Liver (tissue), 3 donors: ENCODE measurements at regions not wholly inside any gene's neighbourhood (a gene's known extent, or its start where the extent isn't known, plus 50 kb on each side); places are given as distances from the start of the nearest gene placed in this dataset.

Source experiments
- CTCF ChIP-seq: fragments of 150-350 bp; IDR thresholded peaks from 2 replicates; pipeline ENCODE4 v1.5.1; 2017; ENCODE audit warnings: improper control_type of control experiment, low read depth, low read length; ENCODE audit not compliant: missing input control
- EGR1 ChIP-seq, 2 donors: IDR thresholded peaks; 2 replicates each; pipeline ENCODE4 v1.6.1; 2016 to 2018; ENCODE audit warnings: antibody characterized with exemption in 2 of 2, low read depth in 2 of 2
- GABPA ChIP-seq, 2 donors: IDR thresholded peaks in 1 of 2; conservative IDR thresholded peaks in 1 of 2; 2 replicates each; pipeline ENCODE4 v1.6.1; 2016; ENCODE audit warnings: antibody characterized with exemption in 2 of 2, mild to moderate bottlenecking in 1 of 2, moderate library complexity in 1 of 2
- MAX ChIP-seq: IDR thresholded peaks from 2 replicates; pipeline ENCODE4 v1.6.1; 2016; ENCODE audit warnings: antibody characterized with exemption
- NR2F2 ChIP-seq: IDR thresholded peaks from 2 replicates; pipeline ENCODE4 v1.6.1; 2016; ENCODE audit warnings: antibody characterized with exemption
- RAD21 ChIP-seq, 2 donors: IDR thresholded peaks; 2 replicates each; pipeline ENCODE4 v1.6.1; 2016; ENCODE audit warnings: antibody characterized with exemption in 2 of 2, mild to moderate bottlenecking in 2 of 2
- REST ChIP-seq: IDR thresholded peaks from 2 replicates; pipeline ENCODE4 v1.6.1; 2016; ENCODE audit warnings: antibody characterized with exemption, mild to moderate bottlenecking
- SP1 ChIP-seq: IDR thresholded peaks from 2 replicates; pipeline ENCODE4 v1.6.1; 2018; ENCODE audit warnings: antibody characterized with exemption, mild to moderate bottlenecking
- TAF1 ChIP-seq: conservative IDR thresholded peaks from 2 replicates; pipeline ENCODE4 v1.6.1; 2016; ENCODE audit warnings: antibody characterized with exemption, mild to moderate bottlenecking
- YY1 ChIP-seq: IDR thresholded peaks from 2 replicates; pipeline ENCODE4 v1.6.1; 2016; ENCODE audit warnings: antibody characterized with exemption, mild to moderate bottlenecking
- TF ChIP-seq, protein P1 (sequence below): IDR thresholded peaks from 2 replicates; pipeline ENCODE4 v1.6.1; 2016; ENCODE audit warnings: antibody characterized with exemption
- TF ChIP-seq, protein P2 (sequence below): IDR thresholded peaks from 2 replicates; pipeline ENCODE4 v1.6.1; 2016; ENCODE audit warnings: antibody characterized with exemption
- donor health status: healthy.
- donor health status: healthy.

GRCh38 chr3:28917895-28918475 is 362.9 kb upstream of the RBMS3 start:
- TF ChIP-seq CTCF = no peak
- no peak for TF ChIP-seq REST
- no peak for TF ChIP-seq YY1
- no peak for TF ChIP-seq TAF1
- TF ChIP-seq, protein P1, sequence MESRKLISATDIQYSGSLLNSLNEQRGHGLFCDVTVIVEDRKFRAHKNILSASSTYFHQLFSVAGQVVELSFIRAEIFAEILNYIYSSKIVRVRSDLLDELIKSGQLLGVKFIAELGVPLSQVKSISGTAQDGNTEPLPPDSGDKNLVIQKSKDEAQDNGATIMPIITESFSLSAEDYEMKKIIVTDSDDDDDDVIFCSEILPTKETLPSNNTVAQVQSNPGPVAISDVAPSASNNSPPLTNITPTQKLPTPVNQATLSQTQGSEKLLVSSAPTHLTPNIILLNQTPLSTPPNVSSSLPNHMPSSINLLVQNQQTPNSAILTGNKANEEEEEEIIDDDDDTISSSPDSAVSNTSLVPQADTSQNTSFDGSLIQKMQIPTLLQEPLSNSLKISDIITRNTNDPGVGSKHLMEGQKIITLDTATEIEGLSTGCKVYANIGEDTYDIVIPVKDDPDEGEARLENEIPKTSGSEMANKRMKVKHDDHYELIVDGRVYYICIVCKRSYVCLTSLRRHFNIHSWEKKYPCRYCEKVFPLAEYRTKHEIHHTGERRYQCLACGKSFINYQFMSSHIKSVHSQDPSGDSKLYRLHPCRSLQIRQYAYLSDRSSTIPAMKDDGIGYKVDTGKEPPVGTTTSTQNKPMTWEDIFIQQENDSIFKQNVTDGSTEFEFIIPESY = no peak
- TF ChIP-seq MAX = no peak
- no peak for TF ChIP-seq EGR1 (IDR thresholded peaks at IDR 0.05; ENCODE audit: low read depth in 2 of 2)
- no peak for TF ChIP-seq SP1
- TF ChIP-seq RAD21 (IDR thresholded peaks at IDR 0.05) = no peak
- no peak for TF ChIP-seq NR2F2
- TF ChIP-seq, protein P2, sequence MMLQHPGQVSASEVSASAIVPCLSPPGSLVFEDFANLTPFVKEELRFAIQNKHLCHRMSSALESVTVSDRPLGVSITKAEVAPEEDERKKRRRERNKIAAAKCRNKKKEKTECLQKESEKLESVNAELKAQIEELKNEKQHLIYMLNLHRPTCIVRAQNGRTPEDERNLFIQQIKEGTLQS = no peak
- no peak for TF ChIP-seq GABPA (IDR thresholded peaks at IDR 0.05 in 1 of 2, conservative IDR thresholded peaks at IDR 0.05 in 1 of 2)
